Cardiac muscle cell (in vitro differentiated cells and primary cell): ENCODE measurements at regions not wholly inside any gene's neighbourhood (a gene's known extent, or its start where the extent isn't known, plus 50 kb on each side); places are given as distances from the start of the nearest gene placed in this dataset.

Source experiments
- DNase-seq, 2 donors: peaks; one replicate each; pipeline versions ENCODE4 v3.0.0 to v3.0.0-alpha.2; 2010 to 2017; ENCODE audit warnings: low read depth in 1 of 2, low spot score in 1 of 2
- H3K27ac ChIP-seq: fragments of 200-600 bp; sonication (generic); 2 replicates; pipeline ENCODE4 v1.5.1; 2016
- H3K27me3 ChIP-seq: fragments of 200-600 bp; sonication (generic); 2 replicates; pipeline ENCODE4 v1.6.0; 2016; ENCODE audit warnings: control low read depth
- H3K36me3 ChIP-seq: fragments of 200-600 bp; sonication (generic); 2 replicates; pipeline ENCODE4 v1.5.1; 2016; ENCODE audit warnings: control low read depth
- H3K4me1 ChIP-seq: fragments of 200-600 bp; sonication (generic); 2 replicates; pipeline ENCODE4 v1.8.1; 2017; ENCODE audit warnings: low read depth, mild to moderate bottlenecking, mixed run types
- H3K4me3 ChIP-seq: fragments of 200-600 bp; sonication (generic); 2 replicates; pipeline ENCODE4 v1.5.1; 2016; ENCODE audit warnings: mild to moderate bottlenecking
- H3K9me3 ChIP-seq: fragments of 200-600 bp; sonication (generic); 2 replicates; pipeline ENCODE4 v1.5.1; 2017; ENCODE audit warnings: low read depth, mild to moderate bottlenecking, control low read depth
- CTCF ChIP-seq: IDR thresholded peaks from 2 replicates; pipeline ENCODE4 v1.5.1; 2012; ENCODE audit warnings: low read depth, mild to moderate bottlenecking, low read length

GRCh38 chr10:4684434-4684833 lies 141.6 kb upstream of the AKR1E2 start:
- Histone ChIP-seq H3K27ac (no peak overlapping the region), H3K4me3 (no peak overlapping the region), H3K4me1 (no peaks in the 10 kb centered on the region), H3K36me3 (no peaks in the 10 kb centered on the region), H3K9me3 (no peaks in the 10 kb centered on the region), H3K27me3 (no peaks in the 10 kb centered on the region)
- TF ChIP-seq CTCF: no peak
- DNase-seq: no peak

- Histone ChIP-seq H3K27ac (no peak overlapping the region), H3K9me3 (no peaks in the 10 kb centered on the region), H3K27me3 (no peaks in the 10 kb centered on the region), H3K36me3 (no peaks in the 10 kb centered on the region), H3K4me3 (no peak overlapping the region), H3K4me1 (no peaks in the 10 kb centered on the region)
- DNase-seq: no peak
- no peak for TF ChIP-seq CTCF
Measured at GRCh38 chr10:4683838-4684237, 142.2 kb upstream of the AKR1E2 start.

- H3K36me3 ChIP-seq: no peaks in the 10 kb centered on the region
- H3K27me3 ChIP-seq: no peaks in the 10 kb centered on the region
- no peak for TF ChIP-seq CTCF
- no peak overlapping the region for H3K27ac ChIP-seq
- no peak for DNase-seq
- H3K4me1 ChIP-seq: no peaks in the 10 kb centered on the region
- H3K9me3 ChIP-seq: no peaks in the 10 kb centered on the region
- H3K4me3 ChIP-seq: no peak overlapping the region
Measured at GRCh38 chr10:4683137-4683536, 142.9 kb upstream of the AKR1E2 start.

GRCh38 chr10:4678951-4679671 lies 146.9 kb upstream of the AKR1E2 start:
- Histone ChIP-seq H3K4me3 (no peak overlapping the region), H3K9me3 (no peaks in the 10 kb centered on the region), H3K4me1 (no peaks in the 10 kb centered on the region), H3K27ac (no peak overlapping the region), H3K36me3 (no peaks in the 10 kb centered on the region), H3K27me3 (no peaks in the 10 kb centered on the region)
- no peak for DNase-seq
- TF ChIP-seq CTCF: no peak

GRCh38 chr10:4678023-4678950 lies 147.7 kb upstream of the AKR1E2 start:
- Histone ChIP-seq H3K4me3 (no peak overlapping the region), H3K36me3 (no peaks in the 10 kb centered on the region), H3K27me3 (no peaks in the 10 kb centered on the region), H3K4me1 (no peaks in the 10 kb centered on the region), H3K27ac (no peak overlapping the region), H3K9me3 (no peaks in the 10 kb centered on the region)
- no peak for TF ChIP-seq CTCF
- DNase-seq: peak in 1 of 2 donors; percentile 88
